OCI-LY1 (cell line): ENCODE measurements at regions not wholly inside any gene's neighbourhood (a gene's known extent, or its start where the extent isn't known, plus 50 kb on each side); places are given as distances from the start of the nearest gene placed in this dataset.

ENCODE experiments used
- EZH2 ChIP-seq: fragments of 200-600 bp; sonication (generic), shearing (Covaris generic); IDR thresholded peaks from 2 replicates; pipeline ENCODE4 v1.8.0; 2017; ENCODE audit warnings: borderline replicate concordance, mixed run types, mild to moderate bottlenecking, antibody characterized with exemption, low read length, moderate library complexity, mixed read lengths
- TF ChIP-seq, protein P1 (sequence below): fragments of 200-600 bp; sonication (generic), shearing (Covaris generic); IDR thresholded peaks from 2 replicates; pipeline ENCODE4 v1.5.1; 2017; ENCODE audit warnings: mild to moderate bottlenecking, antibody characterized with exemption, low read length, moderate library complexity, mixed read lengths

DNA sequence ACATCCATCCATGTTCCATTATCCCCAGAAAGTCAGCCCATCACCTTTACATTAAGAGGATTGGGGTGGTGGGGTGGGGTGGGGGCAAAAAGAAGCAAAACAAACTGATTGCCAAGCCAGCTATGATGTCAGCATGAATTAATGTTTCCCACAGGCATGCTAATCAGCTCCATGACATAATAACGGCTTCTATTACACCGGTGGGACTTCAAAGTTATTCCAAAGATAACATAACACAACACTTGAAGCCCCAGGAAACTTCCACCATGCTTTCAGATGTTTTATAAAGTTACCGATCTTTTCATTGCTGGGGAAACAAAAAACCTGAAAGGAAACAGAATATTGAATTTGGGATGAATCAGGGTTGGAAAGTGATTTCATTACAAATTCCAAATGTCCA, 155.9 kb upstream of the IRX5 start:
- TF ChIP-seq, protein P1, sequence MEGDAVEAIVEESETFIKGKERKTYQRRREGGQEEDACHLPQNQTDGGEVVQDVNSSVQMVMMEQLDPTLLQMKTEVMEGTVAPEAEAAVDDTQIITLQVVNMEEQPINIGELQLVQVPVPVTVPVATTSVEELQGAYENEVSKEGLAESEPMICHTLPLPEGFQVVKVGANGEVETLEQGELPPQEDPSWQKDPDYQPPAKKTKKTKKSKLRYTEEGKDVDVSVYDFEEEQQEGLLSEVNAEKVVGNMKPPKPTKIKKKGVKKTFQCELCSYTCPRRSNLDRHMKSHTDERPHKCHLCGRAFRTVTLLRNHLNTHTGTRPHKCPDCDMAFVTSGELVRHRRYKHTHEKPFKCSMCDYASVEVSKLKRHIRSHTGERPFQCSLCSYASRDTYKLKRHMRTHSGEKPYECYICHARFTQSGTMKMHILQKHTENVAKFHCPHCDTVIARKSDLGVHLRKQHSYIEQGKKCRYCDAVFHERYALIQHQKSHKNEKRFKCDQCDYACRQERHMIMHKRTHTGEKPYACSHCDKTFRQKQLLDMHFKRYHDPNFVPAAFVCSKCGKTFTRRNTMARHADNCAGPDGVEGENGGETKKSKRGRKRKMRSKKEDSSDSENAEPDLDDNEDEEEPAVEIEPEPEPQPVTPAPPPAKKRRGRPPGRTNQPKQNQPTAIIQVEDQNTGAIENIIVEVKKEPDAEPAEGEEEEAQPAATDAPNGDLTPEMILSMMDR = no peak
- no peak for TF ChIP-seq EZH2
